GM12874 (cell line): ENCODE measurements at regions not wholly inside any gene's neighbourhood (a gene's known extent, or its start where the extent isn't known, plus 50 kb on each side); places are given as distances from the start of the nearest gene placed in this dataset.

Source experiments
- TF ChIP-seq, protein P1 (sequence below): IDR thresholded peaks from 2 replicates; pipeline ENCODE4 v1.5.1; 2011; ENCODE audit warnings: low read depth, mild to moderate bottlenecking, control low read depth, low read length, moderate library complexity; ENCODE audit not compliant: insufficient read depth

GRCh38 chr21:41621513-41621912 lies 113.6 kb upstream of the TMPRSS2 start:
- TF ChIP-seq, protein P1, sequence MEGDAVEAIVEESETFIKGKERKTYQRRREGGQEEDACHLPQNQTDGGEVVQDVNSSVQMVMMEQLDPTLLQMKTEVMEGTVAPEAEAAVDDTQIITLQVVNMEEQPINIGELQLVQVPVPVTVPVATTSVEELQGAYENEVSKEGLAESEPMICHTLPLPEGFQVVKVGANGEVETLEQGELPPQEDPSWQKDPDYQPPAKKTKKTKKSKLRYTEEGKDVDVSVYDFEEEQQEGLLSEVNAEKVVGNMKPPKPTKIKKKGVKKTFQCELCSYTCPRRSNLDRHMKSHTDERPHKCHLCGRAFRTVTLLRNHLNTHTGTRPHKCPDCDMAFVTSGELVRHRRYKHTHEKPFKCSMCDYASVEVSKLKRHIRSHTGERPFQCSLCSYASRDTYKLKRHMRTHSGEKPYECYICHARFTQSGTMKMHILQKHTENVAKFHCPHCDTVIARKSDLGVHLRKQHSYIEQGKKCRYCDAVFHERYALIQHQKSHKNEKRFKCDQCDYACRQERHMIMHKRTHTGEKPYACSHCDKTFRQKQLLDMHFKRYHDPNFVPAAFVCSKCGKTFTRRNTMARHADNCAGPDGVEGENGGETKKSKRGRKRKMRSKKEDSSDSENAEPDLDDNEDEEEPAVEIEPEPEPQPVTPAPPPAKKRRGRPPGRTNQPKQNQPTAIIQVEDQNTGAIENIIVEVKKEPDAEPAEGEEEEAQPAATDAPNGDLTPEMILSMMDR = no peak

DNA sequence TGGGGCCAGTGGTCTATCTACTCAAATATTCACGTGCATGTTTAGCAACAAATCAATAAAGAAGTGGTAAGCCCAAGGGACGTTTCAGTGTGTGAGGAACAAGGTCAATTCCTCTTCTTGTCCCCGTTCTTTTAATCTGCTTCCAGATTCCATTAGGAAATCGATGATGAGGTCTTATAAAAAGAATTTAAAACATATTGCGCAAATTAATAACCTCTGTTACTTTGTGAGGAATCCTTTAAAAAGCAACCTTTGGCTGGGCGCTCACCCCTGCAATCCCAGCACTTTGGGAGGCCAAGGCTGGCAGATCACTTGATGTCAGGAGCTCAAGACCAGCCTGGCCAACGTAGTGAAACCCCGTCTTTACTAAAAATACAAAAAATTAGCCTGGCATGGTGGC lies 113.0 kb upstream of the TMPRSS2 start:
- TF ChIP-seq, protein P1 = no peak

DNA sequence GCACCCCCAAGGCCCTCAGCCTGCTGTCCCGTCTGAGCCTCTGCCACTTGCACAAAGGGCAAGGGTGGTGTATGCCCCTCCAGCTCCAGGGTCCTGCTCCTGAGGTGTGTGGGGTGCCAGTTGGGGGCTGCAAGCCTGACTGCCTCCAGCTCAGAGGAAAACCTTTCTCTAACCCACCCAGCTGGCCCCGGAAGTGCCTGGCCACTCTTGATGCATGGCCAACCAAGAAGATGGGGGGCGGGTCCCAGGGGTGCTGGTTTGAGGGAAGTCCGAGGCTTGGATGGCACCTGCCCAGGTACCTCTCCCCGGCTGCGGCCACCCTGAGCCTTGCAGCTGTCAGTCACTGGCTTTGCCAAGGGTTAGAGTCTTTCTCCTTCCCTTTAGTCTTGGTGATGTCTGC lies 112.6 kb upstream of the TMPRSS2 start:
- TF ChIP-seq, protein P1 = no peak

DNA sequence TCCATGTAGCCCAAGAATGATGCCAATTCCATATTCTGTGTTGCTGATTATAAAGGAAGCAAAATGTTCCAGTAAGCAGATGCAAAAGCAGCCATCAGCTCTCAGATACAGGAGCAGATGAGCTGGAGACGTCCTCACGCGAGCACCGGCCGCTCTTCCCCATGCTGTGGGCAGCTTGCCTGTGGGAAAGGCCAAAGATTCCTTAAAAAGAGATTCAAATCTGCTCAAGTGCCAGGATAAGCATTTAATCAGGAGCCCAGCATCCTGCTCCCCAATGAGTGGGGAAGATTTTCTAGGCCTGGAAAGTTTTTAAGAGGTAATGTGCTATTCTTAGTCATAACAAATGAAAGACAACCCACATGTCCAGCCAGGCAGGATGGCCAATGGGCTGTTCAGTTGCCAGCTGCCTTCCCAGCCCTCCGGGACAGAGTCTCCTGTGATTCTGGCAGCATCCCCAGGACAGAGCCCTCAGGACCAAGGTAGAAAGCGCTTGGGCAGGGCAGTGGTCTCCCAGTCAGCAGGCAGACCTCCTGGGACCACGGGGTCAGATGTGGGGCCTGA lies 108.2 kb upstream of the TMPRSS2 start:
- TF ChIP-seq, protein P1 = no peak

GRCh38 chr21:41615613-41616012 lies 107.7 kb upstream of the TMPRSS2 start:
- TF ChIP-seq, protein P1 = no peak

- TF ChIP-seq, protein P1 = no peak
These were observed 106.6 kb upstream of the TMPRSS2 start for GRCh38 chr21:41614511-41614910.

- TF ChIP-seq, protein P1 = no peak
These were observed 105.6 kb upstream of the TMPRSS2 start for GRCh38 chr21:41613533-41613909.
